GM20000 (cell line): ENCODE measurements at regions not wholly inside any gene's neighbourhood (a gene's known extent, or its start where the extent isn't known, plus 50 kb on each side); places are given as distances from the start of the nearest gene placed in this dataset.

Source experiments
- DNase-seq: peaks from one replicate; pipeline ENCODE4 v3.0.0; 2012; ENCODE audit warnings: low spot score
- CTCF ChIP-seq: IDR thresholded peaks from 2 replicates; pipeline ENCODE4 v1.5.1; 2012; ENCODE audit warnings: mild to moderate bottlenecking, control low read depth; ENCODE audit errors: extremely low read depth, missing control alignments

- no peak for TF ChIP-seq CTCF
- DNase-seq, result no peak
These were observed 65.1 kb upstream of the CDH4 start for GRCh38 chr20:61186771-61187472.

GRCh38 chr20:61189534-61189933 is 62.5 kb upstream of the CDH4 start:
- no peak for TF ChIP-seq CTCF

GRCh38 chr20:61191096-61191495 is 61.0 kb upstream of the CDH4 start:
- TF ChIP-seq CTCF, result no peak
- DNase-seq, result no peak

More at GRCh38 chr20:61189534-61189933, 62.5 kb upstream of the CDH4 start:
- DNase-seq, result no peak

GRCh38 chr20:61192337-61192950 is 59.6 kb upstream of the CDH4 start:
- no peak for DNase-seq
- TF ChIP-seq CTCF, result no peak

GRCh38 chr20:61193164-61193563 is 58.9 kb upstream of the CDH4 start:
- TF ChIP-seq CTCF, result no peak
- no peak for DNase-seq
